Lung (tissue), 11 donors: ENCODE measurements at regions not wholly inside any gene's neighbourhood (a gene's known extent, or its start where the extent isn't known, plus 50 kb on each side); places are given as distances from the start of the nearest gene placed in this dataset.
A peak's percentile ranks its signal among the peaks of the same experiment; 100 is the strongest.

Experiments
- ATAC-seq: fragments of 200-7000 bp; cut with Tn5 transposase; one replicate; pipeline ENCODE4 v1.9.1; 2020; ENCODE audit warnings: moderate number of reproducible peaks; ENCODE audit not compliant: insufficient read depth, low FRiP score
- DNase-seq, 3 donors: peaks; one replicate each; pipeline ENCODE4 v3.0.0-alpha.2; 2013 to 2017
- H3K27ac ChIP-seq, 2 donors: one replicate each; pipeline ENCODE4 v1.5.1; 2013; ENCODE audit warnings: mild to moderate bottlenecking in 2 of 2, moderate library complexity in 2 of 2, control low read depth in 1 of 2, inconsistent platforms in 1 of 2, low read depth in 1 of 2, low read length in 1 of 2
- H3K27me3 ChIP-seq, 3 donors: one replicate each; pipeline ENCODE4 v1.5.1; 2013; ENCODE audit warnings: low read length in 2 of 3; ENCODE audit not compliant: control insufficient read depth in 3 of 3, insufficient read depth in 3 of 3
- H3K36me3 ChIP-seq, 4 donors: one replicate each; pipeline ENCODE4 v1.5.1; 2013; ENCODE audit warnings: low read length in 4 of 4, mild to moderate bottlenecking in 1 of 4, moderate library complexity in 1 of 4; ENCODE audit not compliant: control insufficient read depth in 4 of 4, insufficient read depth in 4 of 4
- H3K4me1 ChIP-seq, 5 donors: one replicate each; pipeline ENCODE4 v1.5.1; 2013; ENCODE audit warnings: low read length in 5 of 5, mild to moderate bottlenecking in 2 of 5, moderate library complexity in 1 of 5; ENCODE audit not compliant: control insufficient read depth in 5 of 5, insufficient read depth in 5 of 5
- H3K4me3 ChIP-seq: one replicate; pipeline ENCODE4 v1.5.1; 2013; ENCODE audit warnings: mild to moderate bottlenecking, control low read depth, moderate library complexity
- H3K9ac ChIP-seq, 2 donors: one replicate each; pipeline ENCODE4 v1.5.1; 2013; ENCODE audit warnings: low read length in 2 of 2, control low read depth in 1 of 2; ENCODE audit not compliant: insufficient read depth in 1 of 2
- H3K9me3 ChIP-seq, 4 donors: one replicate each; pipeline ENCODE4 v1.5.1; 2013; ENCODE audit warnings: low read length in 3 of 4, mild to moderate bottlenecking in 1 of 4, moderate library complexity in 1 of 4; ENCODE audit not compliant: control insufficient read depth in 4 of 4, insufficient read depth in 3 of 4
- CTCF ChIP-seq: IDR thresholded peaks from 2 replicates; pipeline ENCODE4 v1.5.1; 2012; ENCODE audit warnings: mild to moderate bottlenecking; ENCODE audit errors: control extremely low read depth, extremely low read depth
- WGBS, 2 donors: extraction: QIAGEN DNeasy Blood & Tissue Kit; methylation state at CpG; one replicate each; pipeline ENCODE4 v1.1.7; 2013; 5-methylcytosine and 5-hydroxymethylcytosine counted together
- donor health status: control.
- donor health status: control.
- donor health status: Bipolar disorder and iron deficiency.
- donor health status: healthy.
- donor health status: DM: yes; HTN: yes; CAD: no.

- Histone ChIP-seq H3K9me3 (peaks cover 0 to 2% (median 0%) of the 10 kb centered on the region in 4 donors), H3K36me3 (no peaks in the 10 kb centered on the region), H3K4me1 (no peaks in the 10 kb centered on the region), H3K27ac (no peak overlapping the region), H3K4me3 (no peak overlapping the region), H3K9ac (no peak overlapping the region), H3K27me3 (no peaks in the 10 kb centered on the region)
- ATAC-seq (no peak), DNase-seq (no peak)
- TF ChIP-seq CTCF = no peak
These were observed 107.8 kb upstream of the PDHA2 start for GRCh38 chr4:95732061-95732460.

GRCh38 chr4:95729596-95729995, 110.3 kb upstream of the PDHA2 start:
- 58 to 63% methylated on average over 9 of the region's 9 CpGs for WGBS, 2 donors
- Histone ChIP-seq H3K9me3 (peaks cover 0 to 2% (median 0%) of the 10 kb centered on the region in 4 donors), H3K27ac (no peak overlapping the region), H3K4me1 (no peaks in the 10 kb centered on the region), H3K9ac (no peak overlapping the region), H3K36me3 (no peaks in the 10 kb centered on the region), H3K4me3 (no peak overlapping the region), H3K27me3 (no peaks in the 10 kb centered on the region)
- DNase-seq (peak in 2 of 3 donors; percentile 1 to 22), ATAC-seq (no peak)
- TF ChIP-seq CTCF = no peak

GRCh38 chr4:95728145-95728544, 111.7 kb upstream of the PDHA2 start:
- Histone ChIP-seq H3K9me3 (peaks cover 0 to 2% (median 0%) of the 10 kb centered on the region in 4 donors), H3K4me3 (no peak overlapping the region), H3K4me1 (no peaks in the 10 kb centered on the region), H3K9ac (no peak overlapping the region), H3K36me3 (no peaks in the 10 kb centered on the region), H3K27me3 (no peaks in the 10 kb centered on the region), H3K27ac (no peak overlapping the region)
- ATAC-seq (peak; percentile 55), DNase-seq (no peak)
- WGBS, 2 donors = 72 to 86% methylated on average over 3 of the region's 3 CpGs
- no peak for TF ChIP-seq CTCF

GRCh38 chr4:95715830-95716229, 124.1 kb upstream of the PDHA2 start:
- ATAC-seq = no peak
- Histone ChIP-seq H3K27me3 (no peaks in the 10 kb centered on the region), H3K27ac (no peak overlapping the region), H3K4me3 (no peak overlapping the region), H3K36me3 (no peaks in the 10 kb centered on the region), H3K9ac (no peak overlapping the region), H3K4me1 (no peaks in the 10 kb centered on the region), H3K9me3 (peaks cover 0 to 2% (median 0%) of the 10 kb centered on the region in 4 donors)
- DNase-seq = no peak
- 94 to 98% methylated on average over 2 of the region's 2 CpGs for WGBS, 2 donors
- TF ChIP-seq CTCF = no peak
